Right renal cortex interstitium (tissue), 3 donors: ENCODE measurements at regions not wholly inside any gene's neighbourhood (a gene's known extent, or its start where the extent isn't known, plus 50 kb on each side); places are given as distances from the start of the nearest gene placed in this dataset.

Experiments used
- DNase-seq, 3 donors: peaks; one replicate each; pipeline ENCODE4 v3.0.0-alpha.2; 2013; ENCODE audit warnings: low read depth in 3 of 3, low spot score in 2 of 3

DNA sequence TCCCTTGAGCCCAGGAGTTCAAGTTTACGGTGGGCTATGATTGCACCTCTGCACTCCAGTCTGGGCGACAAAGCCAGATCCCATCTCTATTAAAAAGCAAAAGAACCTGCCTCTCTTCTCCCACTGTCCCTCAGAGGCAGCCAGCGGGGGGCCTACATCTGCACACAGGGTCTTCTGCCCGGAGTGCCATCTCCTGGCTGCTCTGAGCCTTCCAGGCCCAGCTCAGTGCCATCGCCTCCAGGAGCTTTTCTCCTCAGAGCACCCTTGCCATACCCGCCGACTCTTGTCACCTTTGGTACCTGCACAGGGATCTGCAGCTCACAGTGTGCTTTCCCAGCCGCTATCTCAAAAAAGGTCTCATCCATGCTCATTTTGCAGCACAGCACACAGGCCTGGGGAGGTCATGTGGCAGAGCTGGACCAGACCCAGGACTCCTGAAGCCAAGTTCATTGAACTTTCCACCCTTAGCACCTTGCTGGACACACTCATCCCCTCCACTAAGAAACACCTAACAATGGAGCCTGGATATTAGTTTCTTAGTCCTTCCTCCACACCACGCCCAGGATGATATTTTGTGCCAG, 186.3 kb downstream of the HAUS1 start:
- DNase-seq = no peak

DNA sequence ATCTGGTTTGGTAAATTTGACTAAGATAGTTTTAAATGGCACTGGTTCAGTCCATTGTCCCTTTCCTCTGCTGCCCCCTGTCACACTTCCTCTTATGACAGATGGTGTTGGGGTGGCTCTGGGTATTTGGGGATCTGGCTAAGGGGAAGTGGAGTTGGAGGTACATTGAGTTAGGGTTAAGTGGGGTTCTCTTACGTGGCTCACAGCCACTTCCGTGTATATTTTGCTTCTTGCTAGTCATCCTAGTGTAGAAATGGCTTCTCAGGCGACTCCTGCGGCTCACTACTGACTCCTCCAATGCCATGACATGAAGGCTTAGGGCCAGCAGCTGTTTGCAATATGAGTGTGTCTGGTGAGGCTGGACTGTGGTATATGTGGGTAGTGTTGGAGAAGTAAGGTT, 187.0 kb downstream of the HAUS1 start:
- DNase-seq = no peak

DNA sequence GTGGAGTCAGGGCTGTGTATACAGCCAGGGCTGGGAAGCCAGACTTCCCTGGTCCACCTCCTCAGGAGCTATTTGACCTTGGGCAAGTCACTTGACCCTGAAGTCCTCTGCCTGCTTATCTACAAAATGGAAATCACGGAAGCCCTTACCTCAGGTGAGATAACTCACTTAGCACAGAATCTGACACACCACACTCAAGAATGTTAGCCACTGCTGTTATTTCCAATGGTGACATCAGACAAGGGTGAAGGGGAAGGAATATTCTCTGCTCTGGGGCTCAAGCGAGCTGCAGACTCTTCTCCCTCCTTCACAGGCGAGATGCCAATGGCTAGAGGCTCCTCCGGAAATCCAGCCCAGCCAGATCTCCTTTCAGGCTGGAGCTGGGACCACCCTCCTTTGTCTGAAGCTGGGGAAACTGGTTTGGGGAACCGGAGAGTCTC, 189.6 kb downstream of the HAUS1 start:
- DNase-seq = no peak

- DNase-seq = no peak
These were observed 190.1 kb downstream of the HAUS1 start for GRCh38 chr18:46294318-46294717.

GRCh38 chr18:46294751-46295150, 190.6 kb downstream of the HAUS1 start:
- no peak for DNase-seq

DNA sequence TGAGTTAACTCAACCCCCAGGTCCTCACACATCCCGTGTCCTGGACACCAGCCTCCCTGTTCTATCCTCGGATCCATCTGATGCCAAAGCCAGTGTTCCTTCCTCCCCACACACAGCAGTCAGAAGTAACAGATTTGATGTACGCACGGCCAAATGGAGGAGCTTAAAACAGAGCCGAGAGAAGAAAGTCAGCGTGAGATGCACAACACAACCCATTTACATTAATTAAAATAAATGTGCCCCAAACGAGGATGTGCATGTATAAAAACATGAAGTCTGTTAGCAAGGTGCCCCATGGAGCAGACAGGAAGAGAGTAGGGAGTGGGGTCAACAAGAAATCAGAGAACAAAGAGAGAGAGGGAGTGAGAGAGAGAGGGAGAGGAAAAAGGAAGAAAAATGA, 191.2 kb downstream of the HAUS1 start:
- DNase-seq = no peak

DNA sequence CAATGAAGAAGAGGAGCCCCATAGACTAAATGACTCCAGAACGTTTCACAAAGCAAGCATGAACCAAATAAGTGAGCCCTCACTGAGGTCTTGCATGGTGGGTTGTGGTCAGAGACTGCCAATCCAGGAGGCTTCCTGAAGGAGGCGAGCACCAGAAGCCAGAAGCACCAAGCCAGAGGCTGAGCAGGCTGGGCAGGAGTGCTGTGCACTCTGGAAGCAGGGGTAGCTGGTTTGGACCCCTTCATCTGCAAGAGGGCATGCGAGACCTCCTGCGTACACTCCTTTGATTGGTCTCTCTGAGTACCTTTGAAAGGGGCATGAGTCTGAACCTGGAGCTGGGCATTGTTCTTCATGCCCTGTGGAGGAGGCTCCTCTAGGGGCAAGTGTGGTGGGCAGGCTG, 192.5 kb downstream of the HAUS1 start:
- DNase-seq = no peak

DNA sequence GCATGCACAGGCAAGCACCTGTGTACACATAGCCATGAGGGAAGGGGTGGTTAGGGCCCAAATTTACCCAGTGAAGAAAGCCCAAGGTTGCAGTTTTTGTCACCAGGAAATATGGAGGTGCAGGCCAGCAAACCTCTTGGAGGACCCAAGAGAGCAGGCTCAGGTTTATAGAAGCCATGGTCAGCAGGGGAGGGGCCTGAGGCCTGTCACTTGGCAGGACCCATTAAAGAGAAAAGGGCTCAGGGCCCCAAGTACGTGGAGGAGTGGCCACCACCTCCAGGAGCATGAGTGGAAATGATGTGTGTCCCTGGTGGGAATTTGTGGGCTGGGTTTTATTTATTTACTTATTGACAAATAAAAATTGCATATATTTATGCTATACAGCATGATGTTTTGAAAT, 192.9 kb downstream of the HAUS1 start:
- DNase-seq = no peak

DNA sequence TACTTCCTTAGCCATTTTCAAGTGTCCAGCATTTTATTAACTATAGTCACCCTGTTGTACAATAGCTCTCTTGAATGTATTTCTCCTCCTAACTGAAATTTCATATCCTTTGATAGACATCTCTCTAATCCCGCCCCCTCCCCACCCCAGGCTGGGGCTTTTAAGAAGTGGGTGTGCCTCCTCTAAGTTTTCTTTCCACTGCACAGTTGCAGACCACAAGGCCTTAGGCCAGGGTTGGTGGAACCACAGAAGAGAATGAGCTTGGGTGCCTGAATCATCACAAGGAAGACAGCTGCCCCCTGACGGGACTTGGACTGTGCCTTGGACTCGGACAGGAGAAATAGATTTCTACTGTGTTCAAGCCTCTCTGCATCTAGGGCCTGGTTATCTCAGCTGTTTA, 193.4 kb downstream of the HAUS1 start:
- DNase-seq = no peak

DNA sequence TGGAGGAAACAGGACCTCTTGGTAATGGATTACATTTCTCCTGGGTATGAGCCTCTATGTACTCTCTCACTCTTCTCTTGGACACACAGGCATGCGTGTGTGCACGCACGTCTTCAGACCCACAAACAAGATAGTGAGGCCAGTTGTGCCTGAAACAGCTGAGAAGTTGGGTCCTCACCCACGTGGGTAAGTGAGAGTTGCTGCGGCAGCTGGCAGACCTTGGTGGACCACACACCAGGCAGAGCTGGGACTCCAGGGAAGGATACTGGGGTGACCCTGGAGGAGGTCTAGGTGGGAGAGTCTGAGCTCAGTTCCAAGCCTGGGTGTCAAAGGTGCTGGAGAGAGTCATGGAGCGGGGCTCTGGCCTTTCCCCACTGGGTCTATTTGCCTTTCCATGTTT, 194.3 kb downstream of the HAUS1 start:
- no peak for DNase-seq

DNA sequence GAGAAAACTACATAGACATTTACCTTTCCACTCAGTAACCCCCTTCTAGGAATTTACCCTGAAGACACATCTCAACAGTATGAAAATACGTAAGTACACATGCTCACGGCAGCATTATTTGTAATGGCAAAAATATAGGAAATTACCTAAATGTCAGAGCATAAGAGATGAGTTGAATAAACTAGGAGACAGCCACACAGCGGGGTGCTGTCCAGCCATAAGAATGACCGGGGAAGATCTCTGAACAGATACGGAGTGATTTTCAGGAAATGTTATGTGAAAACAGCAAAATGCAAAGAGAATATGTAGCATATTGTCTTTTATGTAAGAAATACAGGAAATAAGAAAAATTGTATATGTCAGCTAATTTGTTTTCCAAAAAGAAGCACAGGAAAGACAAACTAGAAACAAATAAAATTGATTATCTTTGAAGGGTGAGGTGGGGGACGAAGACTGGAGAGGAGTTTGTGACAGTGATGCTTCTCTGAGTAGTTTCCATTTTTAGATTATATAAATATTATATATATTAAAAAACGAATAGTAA, 195.4 kb downstream of the HAUS1 start:
- DNase-seq = no peak

DNA sequence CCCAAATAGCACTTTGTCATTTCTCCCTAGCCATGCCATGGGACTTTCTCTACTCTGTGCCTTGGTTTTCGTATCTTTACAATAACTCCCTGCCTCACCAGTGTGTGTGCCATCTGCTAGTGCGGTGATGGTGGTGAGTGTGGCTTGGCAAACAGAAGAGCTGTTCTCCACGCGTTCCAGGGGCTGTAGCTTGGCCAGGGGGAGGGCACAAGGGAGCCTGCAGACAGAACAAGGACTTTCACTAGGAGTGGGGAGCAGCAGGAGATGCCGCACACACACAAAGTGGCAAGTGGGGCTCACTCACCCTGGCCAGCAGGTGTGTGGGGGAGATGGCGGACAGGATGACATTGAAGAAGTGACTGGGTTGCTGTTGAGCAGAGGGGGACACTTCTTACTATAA, 196.9 kb downstream of the HAUS1 start:
- DNase-seq = no peak

DNA sequence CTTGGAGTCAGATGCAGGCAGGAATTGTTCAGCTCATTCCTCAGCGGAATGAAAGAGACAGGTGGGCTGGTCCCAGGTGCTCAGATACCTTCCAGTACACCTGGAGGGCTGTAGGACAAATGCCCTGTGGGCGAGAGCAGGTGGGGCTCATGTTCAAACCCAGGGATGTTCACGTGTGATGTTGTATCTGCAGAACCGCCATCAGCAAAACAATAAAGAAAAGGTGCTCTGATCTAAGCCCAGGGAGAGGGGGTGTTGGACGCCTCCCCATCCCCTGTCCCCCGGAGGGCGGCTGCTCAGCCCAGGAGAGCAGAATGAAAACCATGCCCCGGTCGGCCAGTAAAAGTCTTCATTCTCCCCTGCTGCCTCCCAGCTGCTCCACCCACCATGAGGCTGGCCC, 197.4 kb downstream of the HAUS1 start:
- no peak for DNase-seq

- DNase-seq = no peak
These were observed 198.6 kb downstream of the HAUS1 start for GRCh38 chr18:46302528-46303485.

- no peak for DNase-seq
These were observed 206.1 kb downstream of the HAUS1 start for GRCh38 chr18:46310258-46310657.

GRCh38 chr18:46310675-46311345, 206.6 kb downstream of the HAUS1 start:
- no peak for DNase-seq

GRCh38 chr18:46311491-46311890, 207.3 kb downstream of the HAUS1 start:
- DNase-seq = no peak

DNA sequence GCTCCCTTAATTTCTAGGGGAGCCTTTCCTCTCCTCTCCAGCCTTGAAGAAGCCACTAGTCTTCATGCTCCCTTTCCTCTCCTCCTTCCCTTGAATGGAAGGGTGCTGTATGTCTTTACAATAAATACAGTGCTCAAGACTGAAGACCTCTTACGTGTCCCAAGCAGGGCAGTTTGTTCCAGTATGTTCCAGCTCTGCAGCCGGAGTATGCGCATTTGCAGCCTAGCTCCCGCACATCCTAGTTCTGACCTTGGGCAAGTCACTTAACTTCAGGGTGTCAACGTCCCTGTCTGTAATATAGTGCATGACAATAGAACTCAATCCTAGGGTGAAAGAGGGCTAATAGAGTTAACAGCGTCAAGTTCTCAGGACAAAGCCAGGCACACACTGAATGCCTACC, 208.0 kb downstream of the HAUS1 start:
- DNase-seq = no peak

GRCh38 chr18:46313521-46313920, 209.3 kb downstream of the HAUS1 start:
- DNase-seq = no peak

DNA sequence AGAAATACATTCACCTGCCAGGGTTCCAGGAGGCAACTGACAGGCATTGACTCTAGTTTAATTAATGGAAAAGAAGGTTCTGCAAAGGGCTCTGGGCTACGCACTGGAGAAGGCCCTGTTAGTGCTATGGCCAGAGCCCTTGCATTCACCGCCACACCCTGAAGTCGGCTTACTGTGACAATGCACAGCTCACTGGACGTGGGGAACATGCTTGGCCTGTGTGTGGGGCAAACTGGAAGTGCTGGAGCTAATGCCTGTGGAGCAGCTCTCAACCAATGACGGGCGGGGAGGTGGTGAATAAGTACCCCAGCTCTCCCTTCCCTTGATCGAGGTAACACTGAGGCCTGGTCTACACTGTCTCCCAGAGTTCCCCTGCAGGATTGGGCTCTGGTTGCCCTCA, 209.8 kb downstream of the HAUS1 start:
- no peak for DNase-seq

DNA sequence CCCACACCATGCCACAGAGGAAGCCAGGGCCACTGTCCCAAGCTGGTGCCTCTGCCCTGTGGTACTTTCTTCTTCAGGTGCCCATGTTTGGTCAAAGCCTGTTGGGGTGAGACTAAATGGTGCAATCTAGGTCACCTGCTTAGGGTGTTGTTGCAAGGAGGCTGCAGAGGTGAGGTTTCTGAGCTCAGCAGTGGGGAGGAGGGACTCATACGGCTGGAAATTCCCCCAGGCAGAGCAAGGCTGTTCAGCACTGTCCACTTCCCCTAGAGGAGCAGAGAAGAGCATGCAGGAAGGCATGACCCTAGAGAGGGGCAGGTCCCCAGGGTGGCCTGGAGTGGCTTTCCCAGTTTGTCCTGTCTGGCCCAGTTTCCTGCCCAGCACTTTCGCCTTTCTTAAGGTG, 211.0 kb downstream of the HAUS1 start:
- DNase-seq = no peak
